ENCODE measurements at regions not wholly inside any gene's neighbourhood (a gene's known extent, or its start where the extent isn't known, plus 50 kb on each side); places are given as distances from the start of the nearest gene placed in this dataset.

DNA sequence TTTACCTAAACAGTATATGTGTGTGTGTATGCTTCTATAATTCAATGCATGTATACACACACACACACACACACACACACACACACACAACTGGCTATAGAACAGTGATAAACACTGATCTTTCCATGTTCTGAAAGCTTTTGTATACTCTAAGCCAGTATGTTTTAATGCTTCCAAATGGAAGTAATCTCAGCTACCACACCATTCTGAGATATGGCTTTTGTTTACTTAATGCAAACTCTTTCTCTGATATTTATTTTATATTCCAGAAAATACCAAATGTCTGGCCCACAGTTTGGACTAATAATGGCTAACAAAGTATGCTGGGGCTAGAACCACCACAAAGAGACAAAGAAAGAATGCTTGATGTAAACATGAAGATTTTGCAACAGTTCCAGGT, 199.4 kb upstream of the ARHGEF26 start:
- TF ChIP-seq EZH2phosphoT487 (IDR thresholded peaks at IDR 0.05; ENCODE audit: borderline replicate concordance) = no peak
- TF ChIP-seq, protein P1, sequence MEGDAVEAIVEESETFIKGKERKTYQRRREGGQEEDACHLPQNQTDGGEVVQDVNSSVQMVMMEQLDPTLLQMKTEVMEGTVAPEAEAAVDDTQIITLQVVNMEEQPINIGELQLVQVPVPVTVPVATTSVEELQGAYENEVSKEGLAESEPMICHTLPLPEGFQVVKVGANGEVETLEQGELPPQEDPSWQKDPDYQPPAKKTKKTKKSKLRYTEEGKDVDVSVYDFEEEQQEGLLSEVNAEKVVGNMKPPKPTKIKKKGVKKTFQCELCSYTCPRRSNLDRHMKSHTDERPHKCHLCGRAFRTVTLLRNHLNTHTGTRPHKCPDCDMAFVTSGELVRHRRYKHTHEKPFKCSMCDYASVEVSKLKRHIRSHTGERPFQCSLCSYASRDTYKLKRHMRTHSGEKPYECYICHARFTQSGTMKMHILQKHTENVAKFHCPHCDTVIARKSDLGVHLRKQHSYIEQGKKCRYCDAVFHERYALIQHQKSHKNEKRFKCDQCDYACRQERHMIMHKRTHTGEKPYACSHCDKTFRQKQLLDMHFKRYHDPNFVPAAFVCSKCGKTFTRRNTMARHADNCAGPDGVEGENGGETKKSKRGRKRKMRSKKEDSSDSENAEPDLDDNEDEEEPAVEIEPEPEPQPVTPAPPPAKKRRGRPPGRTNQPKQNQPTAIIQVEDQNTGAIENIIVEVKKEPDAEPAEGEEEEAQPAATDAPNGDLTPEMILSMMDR (conservative IDR thresholded peaks at IDR 0.05; ENCODE audit: low read length) = no peak
- H3K9me3 ChIP-seq (ENCODE audit: insufficient read depth, low read depth, low read length) = no peaks in the 10 kb centered on the region
- no peaks in the 10 kb centered on the region for H3K4me1 ChIP-seq (ENCODE audit: insufficient read depth, low read length, poor library complexity, severe bottlenecking)
- no peaks in the 10 kb centered on the region for H3K79me2 ChIP-seq (ENCODE audit: insufficient read depth, low read length)
- no peaks in the 10 kb centered on the region for H3F3A ChIP-seq (ENCODE audit: low read depth)
- no peak overlapping the region for H3K9ac ChIP-seq (ENCODE audit: low read depth, low read length, poor library complexity, severe bottlenecking)
- no peak overlapping the region for H2AFZ ChIP-seq (ENCODE audit: low read length)
- H3K4me3 ChIP-seq (ENCODE audit: low read length, poor library complexity, severe bottlenecking) = no peak overlapping the region
- no peaks in the 10 kb centered on the region for H3K9me2 ChIP-seq (replicated peaks; ENCODE audit: low read depth, low read length)
- H4K20me1 ChIP-seq (ENCODE audit: insufficient read depth, low read length, poor library complexity, severe bottlenecking) = no peaks in the 10 kb centered on the region
- H3K4me2 ChIP-seq (ENCODE audit: low read depth, low read length, poor library complexity, severe bottlenecking) = no peak overlapping the region
- H3K27me3 ChIP-seq (ENCODE audit: insufficient read depth, low read length, poor library complexity, severe bottlenecking) = no peaks in the 10 kb centered on the region
- H3K36me3 ChIP-seq (ENCODE audit: insufficient read depth, low read length) = no peaks in the 10 kb centered on the region

DNA sequence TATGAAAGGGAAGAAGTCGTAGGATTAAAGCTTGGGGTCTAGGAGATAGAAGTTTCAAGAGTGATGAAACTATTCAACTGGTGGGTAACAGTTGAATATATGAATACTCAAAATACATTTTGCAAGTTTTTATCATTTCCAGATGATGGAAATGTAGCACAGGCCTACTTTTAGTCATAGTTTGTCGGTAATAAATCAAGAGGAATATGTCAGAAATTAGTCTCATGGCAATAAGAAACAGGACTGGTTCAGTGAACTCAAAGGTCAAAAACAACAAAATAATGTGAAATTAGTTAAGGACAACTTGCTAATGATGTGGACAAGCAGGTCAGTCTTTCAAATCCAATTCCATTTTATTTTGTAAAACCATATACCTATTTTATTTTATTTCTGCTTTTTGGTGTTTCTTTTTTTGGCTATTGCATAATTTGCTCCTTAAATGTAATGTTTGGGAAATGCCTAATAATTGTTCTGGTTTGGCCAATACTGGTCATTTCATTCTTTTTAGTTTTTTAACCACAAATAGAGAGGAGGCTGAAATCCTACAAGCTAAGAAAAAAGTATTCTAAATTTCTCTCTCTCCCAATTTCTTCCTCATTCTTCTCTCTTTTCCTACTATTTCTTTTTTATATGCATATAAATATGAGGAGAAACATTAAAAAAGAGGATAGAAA, 195.2 kb upstream of the ARHGEF26 start:
- Histone ChIP-seq H3K79me2 (ENCODE audit: insufficient read depth, low read length) (no peaks in the 10 kb centered on the region), H3K4me1 (ENCODE audit: insufficient read depth, low read length, poor library complexity, severe bottlenecking) (no peaks in the 10 kb centered on the region), H3K4me3 (ENCODE audit: low read length, poor library complexity, severe bottlenecking) (no peak overlapping the region), H3K9ac (ENCODE audit: low read depth, low read length, poor library complexity, severe bottlenecking) (no peak overlapping the region), H4K20me1 (ENCODE audit: insufficient read depth, low read length, poor library complexity, severe bottlenecking) (no peaks in the 10 kb centered on the region), H3K4me2 (ENCODE audit: low read depth, low read length, poor library complexity, severe bottlenecking) (no peak overlapping the region), H3K9me3 (ENCODE audit: insufficient read depth, low read depth, low read length) (no peaks in the 10 kb centered on the region), H3K36me3 (ENCODE audit: insufficient read depth, low read length) (no peaks in the 10 kb centered on the region), H3K27me3 (ENCODE audit: insufficient read depth, low read length, poor library complexity, severe bottlenecking) (no peaks in the 10 kb centered on the region), H2AFZ (ENCODE audit: low read length) (no peak overlapping the region), H3K9me2 (replicated peaks; ENCODE audit: low read depth, low read length) (no peaks in the 10 kb centered on the region), H3F3A (ENCODE audit: low read depth) (no peaks in the 10 kb centered on the region)
- TF ChIP-seq EZH2phosphoT487 (IDR thresholded peaks at IDR 0.05; ENCODE audit: borderline replicate concordance) = no peak
- TF ChIP-seq, protein P1 (conservative IDR thresholded peaks at IDR 0.05; ENCODE audit: low read length) = no peak

DNA sequence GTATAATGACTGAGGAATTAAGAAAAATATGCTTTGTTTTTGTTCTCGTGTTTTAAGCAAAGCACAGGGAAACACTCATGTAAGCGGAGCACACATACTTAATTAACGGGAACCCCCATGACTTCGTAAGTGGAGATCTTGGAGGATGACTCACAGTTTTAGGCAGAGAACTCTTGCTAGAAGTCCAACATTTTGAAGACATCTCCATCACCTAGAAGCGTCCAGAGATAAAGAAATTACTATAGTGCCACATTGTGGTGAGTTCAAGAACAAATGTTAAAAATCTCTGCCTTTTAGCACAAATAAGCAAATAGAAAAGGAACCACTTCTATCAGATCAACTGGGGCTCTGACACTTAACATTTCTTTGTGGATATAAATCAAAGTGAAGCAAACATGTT, 194.1 kb upstream of the ARHGEF26 start:
- no peaks in the 10 kb centered on the region for H3K79me2 ChIP-seq (ENCODE audit: insufficient read depth, low read length)
- no peak overlapping the region for H3K4me3 ChIP-seq (ENCODE audit: low read length, poor library complexity, severe bottlenecking)
- H3K4me1 ChIP-seq (ENCODE audit: insufficient read depth, low read length, poor library complexity, severe bottlenecking) = no peaks in the 10 kb centered on the region
- no peaks in the 10 kb centered on the region for H4K20me1 ChIP-seq (ENCODE audit: insufficient read depth, low read length, poor library complexity, severe bottlenecking)
- no peak for TF ChIP-seq EZH2phosphoT487 (IDR thresholded peaks at IDR 0.05; ENCODE audit: borderline replicate concordance)
- TF ChIP-seq, protein P1 (conservative IDR thresholded peaks at IDR 0.05; ENCODE audit: low read length) = peak; percentile 57
- no peak overlapping the region for H2AFZ ChIP-seq (ENCODE audit: low read length)
- H3K9me3 ChIP-seq (ENCODE audit: insufficient read depth, low read depth, low read length) = no peaks in the 10 kb centered on the region
- no peaks in the 10 kb centered on the region for H3F3A ChIP-seq (ENCODE audit: low read depth)
- no peak overlapping the region for H3K9ac ChIP-seq (ENCODE audit: low read depth, low read length, poor library complexity, severe bottlenecking)
- H3K4me2 ChIP-seq (ENCODE audit: low read depth, low read length, poor library complexity, severe bottlenecking) = no peak overlapping the region
- no peaks in the 10 kb centered on the region for H3K9me2 ChIP-seq (replicated peaks; ENCODE audit: low read depth, low read length)
- no peaks in the 10 kb centered on the region for H3K36me3 ChIP-seq (ENCODE audit: insufficient read depth, low read length)
- no peaks in the 10 kb centered on the region for H3K27me3 ChIP-seq (ENCODE audit: insufficient read depth, low read length, poor library complexity, severe bottlenecking)
